HuH-7.5 (cell line): ENCODE measurements at regions not wholly inside any gene's neighbourhood (a gene's known extent, or its start where the extent isn't known, plus 50 kb on each side); places are given as distances from the start of the nearest gene placed in this dataset.
"Not testable (repeated sequence)": the region's sequence is repeated elsewhere in the genome, so short reads cannot be mapped to it uniquely, and the experiment has no call there.

Experiments
- DNase-seq: peaks from one replicate; pipeline ENCODE4 v3.0.0; 2011; ENCODE audit warnings: low spot score

- no peak for DNase-seq
Observed at GRCh38 chr5:91315701-91316100, 67.4 kb downstream of the ARRDC3 start.

GRCh38 chr5:91313757-91314673 lies 69.1 kb downstream of the ARRDC3 start:
- peak; percentile 51 for DNase-seq

GRCh38 chr5:91312698-91313097 lies 70.4 kb downstream of the ARRDC3 start:
- no peak for DNase-seq

- no peak for DNase-seq
Observed at GRCh38 chr5:91311697-91312501, 71.2 kb downstream of the ARRDC3 start.

- DNase-seq: no peak
Observed at GRCh38 chr5:91311168-91311696, 71.9 kb downstream of the ARRDC3 start.

- not testable (repeated sequence) for DNase-seq
Observed at GRCh38 chr5:91308157-91308556, 75.0 kb downstream of the ARRDC3 start.

- DNase-seq: no peak
Observed at GRCh38 chr5:91307048-91307447, 76.1 kb downstream of the ARRDC3 start.

GRCh38 chr5:91306497-91306896 lies 76.6 kb downstream of the ARRDC3 start:
- no peak for DNase-seq

- DNase-seq: no peak
Observed at GRCh38 chr5:91305640-91306039, 77.5 kb downstream of the ARRDC3 start.

GRCh38 chr5:91304015-91304414 lies 79.1 kb downstream of the ARRDC3 start:
- DNase-seq: not testable (repeated sequence)

GRCh38 chr5:91302958-91303357 lies 80.2 kb downstream of the ARRDC3 start:
- DNase-seq: no peak

- no peak for DNase-seq
Observed at GRCh38 chr5:91302305-91302704, 80.8 kb downstream of the ARRDC3 start.

GRCh38 chr5:91301106-91301846 lies 81.8 kb downstream of the ARRDC3 start:
- DNase-seq: no peak

- no peak for DNase-seq
Observed at GRCh38 chr5:91297994-91298393, 85.1 kb downstream of the ARRDC3 start.

GRCh38 chr5:91296674-91297143 lies 86.4 kb downstream of the ARRDC3 start:
- no peak for DNase-seq

- DNase-seq: not testable (repeated sequence)
Observed at GRCh38 chr5:91296102-91296501, 87.0 kb downstream of the ARRDC3 start.

GRCh38 chr5:91293131-91293530 lies 90.0 kb downstream of the ARRDC3 start:
- DNase-seq: no peak

GRCh38 chr5:91291628-91292569 lies 91.2 kb downstream of the ARRDC3 start:
- no peak for DNase-seq

GRCh38 chr5:91288118-91288916 lies 94.8 kb downstream of the ARRDC3 start:
- no peak for DNase-seq

- DNase-seq: not testable (repeated sequence)
Observed at GRCh38 chr5:91285062-91285461, 98.1 kb downstream of the ARRDC3 start.
